ENCODE measurements at regions not wholly inside any gene's neighbourhood (a gene's known extent, or its start where the extent isn't known, plus 50 kb on each side); places are given as distances from the start of the nearest gene placed in this dataset.

DNA sequence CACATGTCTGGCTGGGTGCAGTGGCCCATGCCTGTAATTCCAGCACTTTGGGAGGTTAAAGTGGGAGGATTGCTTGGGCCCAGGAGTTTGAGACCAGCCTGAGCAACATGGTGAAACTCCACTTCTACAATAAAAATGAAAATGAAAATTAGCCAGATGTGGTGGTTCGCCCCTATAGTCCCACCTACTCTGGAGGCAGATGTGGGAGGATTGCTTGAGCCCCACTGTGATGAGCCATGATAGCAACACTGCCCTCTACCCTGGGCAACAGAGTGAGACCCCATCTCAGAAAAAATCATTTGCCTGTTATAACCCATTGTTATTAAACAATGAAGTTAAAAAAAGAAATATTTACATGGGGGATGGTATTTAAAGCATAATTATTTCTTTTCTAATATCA, 240.1 kb upstream of the ZPLD1 start:
- TF ChIP-seq POLR2A (IDR thresholded peaks at IDR 0.05; ENCODE audit: low read length) = no peak
- TF ChIP-seq GATA1 (IDR thresholded peaks at IDR 0.05; ENCODE audit: low read depth, low read length) = no peak

Measured in erythroblast (primary cell).